ENCODE measurements at regions not wholly inside any gene's neighbourhood (a gene's known extent, or its start where the extent isn't known, plus 50 kb on each side); places are given as distances from the start of the nearest gene placed in this dataset.

- Histone ChIP-seq H3K4me3 (ENCODE audit: low read length in 3 of 3) (no peak overlapping the region), H3K36me3 (ENCODE audit: control insufficient read depth in 2 of 3, insufficient read depth in 3 of 3, low read length in 3 of 3) (peaks cover 11 to 13% (median 11%) of the 10 kb centered on the region in 3 donors), H3K27ac (ENCODE audit: low read depth in 2 of 2, low read length in 2 of 2) (no peak overlapping the region), H3K4me1 (ENCODE audit: control insufficient read depth in 2 of 3, insufficient read depth in 2 of 3, low read depth in 1 of 3, low read length in 3 of 3) (no peaks in the 10 kb centered on the region), H3K27me3 (ENCODE audit: control insufficient read depth, insufficient read depth, low read length) (no peaks in the 10 kb centered on the region), H3K9ac (ENCODE audit: low read length in 3 of 3) (no peak overlapping the region), H3K9me3 (ENCODE audit: control insufficient read depth in 2 of 3, insufficient read depth in 1 of 3, low read length in 3 of 3) (no peaks in the 10 kb centered on the region)
- TF ChIP-seq CTCF (IDR thresholded peaks at IDR 0.05; ENCODE audit: borderline replicate concordance, extremely low read depth, insufficient read depth): no peak
- intact Hi-C loops (cut with DNase I): no loop called here
- FAIRE-seq (no peak), DNase-seq (no peak)
Observed at GRCh38 chr7:149586646-149587645, 89.3 kb upstream of the ZNF746 start.

- H3K27ac ChIP-seq (ENCODE audit: low read depth in 2 of 2, low read length in 2 of 2): no peak overlapping the region
- peaks cover 10 to 12% (median 11%) of the 10 kb centered on the region in 3 donors for H3K36me3 ChIP-seq (ENCODE audit: control insufficient read depth in 2 of 3, insufficient read depth in 3 of 3, low read length in 3 of 3)
- H3K9me3 ChIP-seq (ENCODE audit: control insufficient read depth in 2 of 3, insufficient read depth in 1 of 3, low read length in 3 of 3): peaks cover 0 to 5% (median 0%) of the 10 kb centered on the region in 3 donors
- no peak overlapping the region for H3K4me3 ChIP-seq (ENCODE audit: low read length in 3 of 3)
- H3K9ac ChIP-seq (ENCODE audit: low read length in 3 of 3): no peak overlapping the region
- no peak for DNase-seq
- no peaks in the 10 kb centered on the region for H3K4me1 ChIP-seq (ENCODE audit: control insufficient read depth in 2 of 3, insufficient read depth in 2 of 3, low read depth in 1 of 3, low read length in 3 of 3)
- FAIRE-seq: no peak
- no peak for TF ChIP-seq CTCF (IDR thresholded peaks at IDR 0.05; ENCODE audit: borderline replicate concordance, extremely low read depth, insufficient read depth)
- H3K27me3 ChIP-seq (ENCODE audit: control insufficient read depth, insufficient read depth, low read length): no peaks in the 10 kb centered on the region
- intact Hi-C loops (cut with DNase I): no loop called here
Observed at GRCh38 chr7:149584530-149584929, 86.9 kb upstream of the ZNF746 start.

GRCh38 chr7:149584009-149584408 is 86.4 kb upstream of the ZNF746 start:
- no peak for TF ChIP-seq CTCF (IDR thresholded peaks at IDR 0.05; ENCODE audit: borderline replicate concordance, extremely low read depth, insufficient read depth)
- Histone ChIP-seq H3K27ac (ENCODE audit: low read depth in 2 of 2, low read length in 2 of 2) (no peak overlapping the region), H3K27me3 (ENCODE audit: control insufficient read depth, insufficient read depth, low read length) (no peaks in the 10 kb centered on the region), H3K9ac (ENCODE audit: low read length in 3 of 3) (no peak overlapping the region), H3K9me3 (ENCODE audit: control insufficient read depth in 2 of 3, insufficient read depth in 1 of 3, low read length in 3 of 3) (peaks cover 0 to 10% (median 0%) of the 10 kb centered on the region in 3 donors), H3K36me3 (ENCODE audit: control insufficient read depth in 2 of 3, insufficient read depth in 3 of 3, low read length in 3 of 3) (peaks cover 10 to 11% (median 10%) of the 10 kb centered on the region in 3 donors), H3K4me3 (ENCODE audit: low read length in 3 of 3) (no peak overlapping the region), H3K4me1 (ENCODE audit: control insufficient read depth in 2 of 3, insufficient read depth in 2 of 3, low read depth in 1 of 3, low read length in 3 of 3) (no peaks in the 10 kb centered on the region)
- intact Hi-C loops (cut with DNase I): no loop called here
- DNase-seq (no peak), FAIRE-seq (no peak)

All from kidney (tissue), 13 donors.